IMR-90 (cell line): ENCODE measurements at regions not wholly inside any gene's neighbourhood (a gene's known extent, or its start where the extent isn't known, plus 50 kb on each side); places are given as distances from the start of the nearest gene placed in this dataset.

ENCODE experiments used
- ATAC-seq: fragments of 200-7000 bp; cut with Tn5 transposase; 2 replicates; pipeline ENCODE4 v1.9.1; 2020; ENCODE audit warnings: low read depth, mild to moderate bottlenecking, moderate library complexity
- BruUV-seq: library from RNA; stranded (reverse); fragments of 400-500 nt; replicated peaks from 2 replicates; lab custom pipeline; 2021; lab: Mats Ljungman, UMichigan
- CTCF ChIA-PET: fragments of 300-600 bp; formaldehyde crosslinking; extraction: SDS; loops from one replicate; lab custom pipeline; 2021; ENCODE audit warnings: antibody characterized with exemption; lab: Yijun Ruan, JAX
- POLR2A ChIA-PET: fragments of 300-600 bp; sonication (Branson Sonifier 250); formaldehyde crosslinking; loops from one replicate; lab custom pipeline; 2022; ENCODE audit warnings: antibody characterized with exemption; ENCODE audit not compliant: unreplicated experiment; lab: Charles Lee
- DNase-seq: peaks from one replicate; pipeline ENCODE4 v3.0.0; 2013
- H2AFZ ChIP-seq: replicated peaks from 2 replicates; pipeline ENCODE3; 2013; ENCODE audit warnings: low read length, mild to moderate bottlenecking; ENCODE audit not compliant: poor library complexity
- H2AK5ac ChIP-seq: 2 replicates; pipeline ENCODE4 v1.6.1; 2013; ENCODE audit warnings: low read depth, low read length, inconsistent platforms
- H2AK9ac ChIP-seq: replicated peaks from 2 replicates; pipeline ENCODE3; 2013; ENCODE audit warnings: mild to moderate bottlenecking, low read depth, low read length, moderate library complexity; ENCODE audit not compliant: poor library complexity
- H2BK120ac ChIP-seq: 2 replicates; pipeline ENCODE4 v1.6.1; 2013; ENCODE audit warnings: low read depth, low read length, inconsistent platforms
- H2BK15ac ChIP-seq: 3 replicates; pipeline ENCODE4 v1.6.1; 2013; ENCODE audit warnings: low read depth, low read length, inconsistent platforms
- H2BK20ac ChIP-seq: 2 replicates; pipeline ENCODE4 v1.6.1; 2013; ENCODE audit warnings: low read depth, mild to moderate bottlenecking, inconsistent platforms, low read length, moderate library complexity
- H2BK5ac ChIP-seq: 2 replicates; pipeline ENCODE4 v1.6.1; 2013; ENCODE audit warnings: mild to moderate bottlenecking, low read depth, low read length, inconsistent platforms; ENCODE audit not compliant: poor library complexity, severe bottlenecking
- H3K14ac ChIP-seq: replicated peaks from 2 replicates; pipeline ENCODE4 v1.6.1; 2013; ENCODE audit warnings: low read depth, low read length, inconsistent platforms
- H3K18ac ChIP-seq: 2 replicates; pipeline ENCODE4 v1.6.1; 2013; ENCODE audit warnings: low read depth, low read length, control low read depth
- H3K23ac ChIP-seq: 2 replicates; pipeline ENCODE4 v1.6.1; 2013; ENCODE audit warnings: low read depth, low read length, inconsistent platforms
- H3K27ac ChIP-seq: 2 replicates; pipeline ENCODE4 v1.5.1; 2013; ENCODE audit warnings: mild to moderate bottlenecking, control low read depth, low read length; ENCODE audit not compliant: insufficient read depth
- H3K27me3 ChIP-seq: 2 replicates; pipeline ENCODE4 v1.6.1; 2013; ENCODE audit warnings: low read length; ENCODE audit not compliant: control insufficient read depth, insufficient read depth
- H3K36me3 ChIP-seq: 2 replicates; pipeline ENCODE4 v1.6.1; 2013; ENCODE audit warnings: low read length, mixed read lengths; ENCODE audit not compliant: control insufficient read depth, insufficient read depth
- H3K4ac ChIP-seq: 2 replicates; pipeline ENCODE4 v1.6.1; 2013; ENCODE audit warnings: low read depth, low read length, inconsistent platforms
- H3K4me1 ChIP-seq: 2 replicates; pipeline ENCODE4 v1.6.1; 2013; ENCODE audit warnings: low read length, mixed read lengths; ENCODE audit not compliant: control insufficient read depth, insufficient read depth
- H3K4me2 ChIP-seq: 2 replicates; pipeline ENCODE4 v1.6.1; 2013; ENCODE audit warnings: low read depth, mild to moderate bottlenecking, control low read depth, low read length, moderate library complexity
- H3K4me3 ChIP-seq: 2 replicates; pipeline ENCODE4 v1.5.1; 2013; ENCODE audit warnings: low read depth, mild to moderate bottlenecking, control low read depth, low read length, moderate library complexity; ENCODE audit not compliant: insufficient read depth
- H3K56ac ChIP-seq: 2 replicates; pipeline ENCODE4 v1.6.1; 2013; ENCODE audit warnings: low read length, inconsistent platforms; ENCODE audit not compliant: insufficient read depth; ENCODE audit errors: extremely low read depth
- H3K79me1 ChIP-seq, 2 experiments: 2 replicates each; pipeline ENCODE4 v1.6.1; 2013; ENCODE audit warnings: low read length in 2 of 2, inconsistent platforms in 1 of 2, low read depth in 1 of 2
- H3K9ac ChIP-seq: 2 replicates; pipeline ENCODE4 v1.6.1; 2013; ENCODE audit warnings: low read depth, low read length, control low read depth
- H3K9me1 ChIP-seq: 2 replicates; pipeline ENCODE4 v1.6.1; 2013; ENCODE audit warnings: low read length, inconsistent platforms; ENCODE audit not compliant: insufficient read depth
- H3K9me3 ChIP-seq: 2 replicates; pipeline ENCODE4 v1.6.1; 2013; ENCODE audit warnings: low read length; ENCODE audit not compliant: control insufficient read depth, insufficient read depth
- H4K20me1 ChIP-seq: 2 replicates; pipeline ENCODE4 v1.6.1; 2013; ENCODE audit warnings: low read length, inconsistent platforms; ENCODE audit not compliant: insufficient read depth
- H4K5ac ChIP-seq: 2 replicates; pipeline ENCODE4 v1.6.1; 2013; ENCODE audit warnings: mild to moderate bottlenecking, low read depth, low read length, control low read depth
- H4K8ac ChIP-seq, 2 experiments: 2 replicates each; pipeline ENCODE4 v1.6.1; 2013; ENCODE audit warnings: low read depth in 2 of 2, low read length in 2 of 2, control low read depth in 1 of 2, inconsistent platforms in 1 of 2
- H4K91ac ChIP-seq: 2 replicates; pipeline ENCODE4 v1.6.1; 2013; ENCODE audit warnings: low read depth, low read length, inconsistent platforms; ENCODE audit not compliant: insufficient read depth
- BHLHE40 ChIP-seq: fragments of 150-350 bp; IDR thresholded peaks from 2 replicates; pipeline ENCODE4 v1.6.1; 2016; ENCODE audit warnings: mild to moderate bottlenecking, low read depth, low read length
- CEBPB ChIP-seq: IDR thresholded peaks from 2 replicates; pipeline ENCODE4 v1.6.1; 2012; ENCODE audit warnings: low read depth, low read length, improper control_type of control experiment
- FOS ChIP-seq: fragments of 150-350 bp; IDR thresholded peaks from 2 replicates; pipeline ENCODE4 v1.6.1; 2016; ENCODE audit warnings: low read depth, low read length
- NFE2L2 ChIP-seq: fragments of 150-350 bp; IDR thresholded peaks from 2 replicates; pipeline ENCODE4 v1.6.1; 2016; ENCODE audit warnings: low read depth, mild to moderate bottlenecking, low read length
- POLR2A ChIP-seq: IDR thresholded peaks from 2 replicates; pipeline ENCODE4 v1.6.1; 2012; ENCODE audit warnings: mild to moderate bottlenecking, low read depth, low read length
- RCOR1 ChIP-seq: IDR thresholded peaks from 2 replicates; pipeline ENCODE4 v1.6.1; 2012; ENCODE audit warnings: mild to moderate bottlenecking, low read length, improper control_type of control experiment; ENCODE audit not compliant: insufficient replicate concordance
- RFX5 ChIP-seq: IDR thresholded peaks from 2 replicates; pipeline ENCODE4 v1.8.0; 2012; ENCODE audit warnings: low read depth, mild to moderate bottlenecking, low read length, moderate library complexity
- WGBS, 2 experiments: methylation state at CpG; one replicate each; pipeline versions ENCODE4 v1.1.5 to v1.1.7; 2013; ENCODE audit warnings: missing lambda C conversion rate in 2 of 2; ENCODE audit not compliant: insufficient read length in 1 of 2; ENCODE audit errors: extremely low coverage in 2 of 2; 5-methylcytosine and 5-hydroxymethylcytosine counted together
- dilution Hi-C: fragments of 300-500 bp; cut with HindIII; formaldehyde crosslinking; loops from one replicate; pipeline ENCODE4 v1.14.3; 2018; ENCODE audit warnings: low sequenced_read_pairs; ENCODE audit not compliant: unreplicated experiment
- in situ Hi-C: fragments of 300-500 bp; cut with MboI; formaldehyde crosslinking; loops from 3 replicates; pipeline ENCODE4 v1.14.3; 2019; ENCODE audit warnings: low sequenced_read_pairs, inconsistent platforms, mixed read lengths
- intact Hi-C: fragments of 100-400 bp; cut with micrococcal nuclease; formaldehyde crosslinking; loops from 2 replicates; pipeline ENCODE4 v1.10.0; 2022
- TF ChIP-seq, protein P1 (sequence below): conservative IDR thresholded peaks from 2 replicates; pipeline ENCODE4 v1.5.1; 2012; ENCODE audit warnings: mild to moderate bottlenecking, low read depth, low read length, improper control_type of control experiment
- TF ChIP-seq, protein P2 (sequence below): fragments of 150-350 bp; IDR thresholded peaks from 2 replicates; pipeline ENCODE4 v1.6.1; 2016; ENCODE audit warnings: low read depth, mild to moderate bottlenecking, low read length, moderate library complexity, borderline replicate concordance

DNA sequence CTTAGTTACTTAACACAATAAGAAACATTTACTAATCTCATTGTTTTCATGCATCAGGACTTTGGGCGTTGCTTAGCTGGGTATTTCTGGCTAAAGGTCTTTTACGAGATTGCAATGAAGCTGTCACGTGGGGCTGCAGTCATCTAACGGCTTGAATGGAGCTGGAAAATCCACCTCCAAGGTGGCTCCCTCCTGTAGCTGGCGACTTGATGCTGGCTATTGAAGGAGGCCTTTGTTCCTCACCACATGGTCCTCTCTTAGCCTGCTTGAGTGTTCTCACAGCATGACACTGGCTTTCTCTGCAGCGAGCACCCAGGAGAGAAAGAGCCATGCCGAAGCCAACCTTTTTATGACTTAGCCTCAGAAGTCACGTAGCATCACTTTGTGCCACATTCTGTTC is 92.0 kb downstream of the NHLRC3 start:
- Histone ChIP-seq H2AFZ (peak overlapping the region; percentile 47), H3K18ac (no peak overlapping the region), H3K4ac (no peak overlapping the region), H3K56ac (no peak overlapping the region), H2BK120ac (no peak overlapping the region), H3K23ac (no peak overlapping the region), H3K27me3 (no peaks in the 10 kb centered on the region), H4K91ac (no peak overlapping the region), H3K79me1 (no peaks in the 10 kb centered on the region), H2BK20ac (no peak overlapping the region), H3K9me1 (no peaks in the 10 kb centered on the region), H3K14ac (no peak overlapping the region), H2BK5ac (no peak overlapping the region), H3K27ac (no peak overlapping the region), H4K5ac (no peak overlapping the region), H2AK5ac (no peak overlapping the region), H2BK15ac (no peak overlapping the region), H3K36me3 (no peaks in the 10 kb centered on the region), H4K20me1 (no peaks in the 10 kb centered on the region), H2AK9ac (no peak overlapping the region), H3K9me3 (no peaks in the 10 kb centered on the region), H3K9ac (no peak overlapping the region), H4K8ac (no peak overlapping the region), H3K4me3 (no peak overlapping the region), H3K4me2 (no peak overlapping the region), H3K4me1 (no peaks in the 10 kb centered on the region)
- intact Hi-C loops: no loop called here
- CTCF ChIA-PET: no interaction called here
- dilution Hi-C loops: no loop called here
- no peak for ATAC-seq
- POLR2A ChIA-PET: no interaction called here
- in situ Hi-C loops: no loop called here
- BruUV-seq: no TSS peak
- 40% methylated on average over 2 of the region's 8 CpGs; no CpG with 5 or more reads in 1 of the 2 experiments for WGBS, 2 experiments
- no peak for DNase-seq
- TF ChIP-seq CEBPB: no peak
- TF ChIP-seq, protein P1, sequence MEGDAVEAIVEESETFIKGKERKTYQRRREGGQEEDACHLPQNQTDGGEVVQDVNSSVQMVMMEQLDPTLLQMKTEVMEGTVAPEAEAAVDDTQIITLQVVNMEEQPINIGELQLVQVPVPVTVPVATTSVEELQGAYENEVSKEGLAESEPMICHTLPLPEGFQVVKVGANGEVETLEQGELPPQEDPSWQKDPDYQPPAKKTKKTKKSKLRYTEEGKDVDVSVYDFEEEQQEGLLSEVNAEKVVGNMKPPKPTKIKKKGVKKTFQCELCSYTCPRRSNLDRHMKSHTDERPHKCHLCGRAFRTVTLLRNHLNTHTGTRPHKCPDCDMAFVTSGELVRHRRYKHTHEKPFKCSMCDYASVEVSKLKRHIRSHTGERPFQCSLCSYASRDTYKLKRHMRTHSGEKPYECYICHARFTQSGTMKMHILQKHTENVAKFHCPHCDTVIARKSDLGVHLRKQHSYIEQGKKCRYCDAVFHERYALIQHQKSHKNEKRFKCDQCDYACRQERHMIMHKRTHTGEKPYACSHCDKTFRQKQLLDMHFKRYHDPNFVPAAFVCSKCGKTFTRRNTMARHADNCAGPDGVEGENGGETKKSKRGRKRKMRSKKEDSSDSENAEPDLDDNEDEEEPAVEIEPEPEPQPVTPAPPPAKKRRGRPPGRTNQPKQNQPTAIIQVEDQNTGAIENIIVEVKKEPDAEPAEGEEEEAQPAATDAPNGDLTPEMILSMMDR: no peak
- TF ChIP-seq BHLHE40: no peak
- TF ChIP-seq, protein P2, sequence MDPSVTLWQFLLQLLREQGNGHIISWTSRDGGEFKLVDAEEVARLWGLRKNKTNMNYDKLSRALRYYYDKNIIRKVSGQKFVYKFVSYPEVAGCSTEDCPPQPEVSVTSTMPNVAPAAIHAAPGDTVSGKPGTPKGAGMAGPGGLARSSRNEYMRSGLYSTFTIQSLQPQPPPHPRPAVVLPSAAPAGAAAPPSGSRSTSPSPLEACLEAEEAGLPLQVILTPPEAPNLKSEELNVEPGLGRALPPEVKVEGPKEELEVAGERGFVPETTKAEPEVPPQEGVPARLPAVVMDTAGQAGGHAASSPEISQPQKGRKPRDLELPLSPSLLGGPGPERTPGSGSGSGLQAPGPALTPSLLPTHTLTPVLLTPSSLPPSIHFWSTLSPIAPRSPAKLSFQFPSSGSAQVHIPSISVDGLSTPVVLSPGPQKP: no peak
- no peak for TF ChIP-seq FOS
- no peak for TF ChIP-seq NFE2L2
- no peak for TF ChIP-seq RCOR1
- TF ChIP-seq POLR2A: no peak
- TF ChIP-seq RFX5: no peak
